GM23338 (cell line): ENCODE measurements at regions not wholly inside any gene's neighbourhood (a gene's known extent, or its start where the extent isn't known, plus 50 kb on each side); places are given as distances from the start of the nearest gene placed in this dataset.
A peak's percentile ranks its signal among the peaks of the same experiment; 100 is the strongest.

Experiments used
- ATAC-seq: fragments of 200-7000 bp; cut with Tn5 transposase; 3 replicates; pipeline ENCODE4 v1.9.1; 2020
- DNase-seq: peaks from one replicate; pipeline ENCODE4 v3.0.0-alpha.2; 2015; ENCODE audit warnings: low spot score
- H2AFZ ChIP-seq: fragments of 200-600 bp; sonication (generic); 2 replicates; pipeline ENCODE4 v1.8.0; 2016; ENCODE audit warnings: antibody characterized with exemption, mild to moderate bottlenecking, moderate library complexity
- H3F3A ChIP-seq: fragments of 200-600 bp; sonication (generic); replicated peaks from 2 replicates; pipeline ENCODE4 v1.8.0; 2017; ENCODE audit warnings: antibody characterized with exemption, mixed run types, low read depth
- H3K27ac ChIP-seq: fragments of 200-600 bp; sonication (generic); 2 replicates; pipeline ENCODE4 v1.6.1; 2016; ENCODE audit warnings: low read depth
- H3K27me3 ChIP-seq: fragments of 200-600 bp; sonication (generic); 2 replicates; pipeline ENCODE4 v1.8.0; 2016; ENCODE audit warnings: mild to moderate bottlenecking, mixed run types, moderate library complexity; ENCODE audit not compliant: insufficient read depth
- H3K36me3 ChIP-seq: fragments of 200-600 bp; sonication (generic); 2 replicates; pipeline ENCODE4 v1.8.0; 2016; ENCODE audit warnings: mild to moderate bottlenecking; ENCODE audit not compliant: insufficient read depth
- H3K4me1 ChIP-seq: fragments of 200-600 bp; sonication (generic); 2 replicates; pipeline ENCODE4 v1.8.0; 2016; ENCODE audit warnings: mild to moderate bottlenecking, moderate library complexity; ENCODE audit not compliant: insufficient read depth
- H3K4me2 ChIP-seq: fragments of 200-600 bp; sonication (generic); 2 replicates; pipeline ENCODE4 v1.7.1; 2017; ENCODE audit warnings: mixed run types
- H3K4me3 ChIP-seq: fragments of 200-600 bp; sonication (generic); 2 replicates; pipeline ENCODE4 v1.6.1; 2016; ENCODE audit warnings: mixed run types
- H3K79me2 ChIP-seq: fragments of 200-600 bp; sonication (generic); replicated peaks from 2 replicates; pipeline ENCODE4 v1.8.0; 2017; ENCODE audit warnings: mild to moderate bottlenecking; ENCODE audit not compliant: insufficient read depth
- H3K9me2 ChIP-seq: fragments of 200-600 bp; sonication (generic); 2 replicates; pipeline ENCODE4 v1.8.0; 2017; ENCODE audit not compliant: insufficient read depth
- H4K20me1 ChIP-seq: fragments of 200-600 bp; sonication (generic); replicated peaks from 2 replicates; pipeline ENCODE4 v1.8.0; 2017; ENCODE audit warnings: mild to moderate bottlenecking; ENCODE audit not compliant: insufficient read depth
- H3K27ac Mint-ChIP-seq: 2 replicates; pipeline ENCODE4 v1.8.0; 2020; ENCODE audit warnings: inconsistent platforms, mild to moderate bottlenecking, moderate library complexity, mixed read lengths
- H3K27me3 Mint-ChIP-seq: 3 replicates; pipeline ENCODE4 v1.8.0; 2022; ENCODE audit warnings: low read depth, mild to moderate bottlenecking, moderate library complexity, mixed read lengths, inconsistent platforms; ENCODE audit not compliant: insufficient read depth, poor library complexity
- H3K36me3 Mint-ChIP-seq: 3 replicates; pipeline ENCODE4 v1.8.0; 2021; ENCODE audit warnings: low read depth, mild to moderate bottlenecking, inconsistent platforms, moderate library complexity, mixed read lengths
- H3K4me1 Mint-ChIP-seq: 3 replicates; pipeline ENCODE4 v1.8.0; 2020; ENCODE audit warnings: mild to moderate bottlenecking, inconsistent platforms, mixed read lengths
- H3K4me3 Mint-ChIP-seq: 3 replicates; pipeline ENCODE4 v1.8.0; 2021; ENCODE audit warnings: moderate library complexity, mild to moderate bottlenecking, inconsistent platforms, mixed read lengths
- H3K9me3 Mint-ChIP-seq: 3 replicates; pipeline ENCODE4 v1.8.0; 2020; ENCODE audit warnings: moderate library complexity, mild to moderate bottlenecking, inconsistent platforms, mixed read lengths
- CREB1 ChIP-seq: fragments of 250-450 bp; sonication (Bioruptor Pico); IDR thresholded peaks from 2 replicates; pipeline ENCODE4 v1.5.0; 2020; ENCODE audit warnings: low read depth, mild to moderate bottlenecking, moderate library complexity
- EZH2 ChIP-seq: fragments of 200-600 bp; sonication (generic); IDR thresholded peaks from one replicate; pipeline ENCODE4 v1.8.0; 2017; ENCODE audit warnings: antibody characterized with exemption, mild to moderate bottlenecking, low read depth; ENCODE audit not compliant: unreplicated experiment
- EZH2phosphoT487 ChIP-seq: fragments of 200-600 bp; sonication (generic); IDR thresholded peaks from one replicate; pipeline ENCODE4 v1.8.1; 2018; ENCODE audit warnings: antibody characterized with exemption; ENCODE audit not compliant: unreplicated experiment
- JUNB ChIP-seq: IDR thresholded peaks from one replicate; pipeline ENCODE4 v1.6.1; 2016; ENCODE audit warnings: antibody characterized with exemption; ENCODE audit not compliant: unreplicated experiment
- NANOG ChIP-seq: IDR thresholded peaks from 2 replicates; pipeline ENCODE4 v1.6.1; 2016; ENCODE audit warnings: antibody characterized with exemption, borderline replicate concordance
- POLR2AphosphoS5 ChIP-seq: IDR thresholded peaks from 2 replicates; pipeline ENCODE4 v1.6.1; 2016; ENCODE audit warnings: antibody characterized with exemption, low read depth
- STAT1 ChIP-seq: IDR thresholded peaks from one replicate; pipeline ENCODE4 v1.6.1; 2016; ENCODE audit warnings: antibody characterized with exemption; ENCODE audit not compliant: unreplicated experiment
- ZNF114 ChIP-seq: fragments of 250-450 bp; sonication (Bioruptor Pico); IDR thresholded peaks from 2 replicates; pipeline ENCODE4 v1.5.0; 2020; ENCODE audit warnings: mild to moderate bottlenecking, moderate library complexity
- ZNF331 ChIP-seq: fragments of 250-450 bp; sonication (Bioruptor Pico); IDR thresholded peaks from 2 replicates; pipeline ENCODE4 v1.5.0; 2020; ENCODE audit warnings: low read depth, mild to moderate bottlenecking, moderate library complexity
- TF ChIP-seq, protein P1 (sequence below): fragments of 250-450 bp; sonication (Bioruptor Pico); IDR thresholded peaks from 2 replicates; pipeline ENCODE4 v1.5.0; 2020; ENCODE audit warnings: mild to moderate bottlenecking, moderate library complexity
- TF ChIP-seq, protein P2 (sequence below), 2 experiments: fragments of 200-600 bp in 1 of 2; sonication (generic) in 1 of 2; conservative IDR thresholded peaks; 2 replicates each; pipeline versions ENCODE4 v1.5.1 to v1.6.1; 2016 to 2017; ENCODE audit warnings: antibody characterized with exemption in 2 of 2, low read depth in 2 of 2, mild to moderate bottlenecking in 2 of 2, moderate library complexity in 1 of 2
- TF ChIP-seq, protein P3 (sequence below): IDR thresholded peaks from 2 replicates; pipeline ENCODE4 v1.6.1; 2016; ENCODE audit warnings: antibody characterized with exemption
- TF ChIP-seq, protein P4 (sequence below): IDR thresholded peaks from one replicate; pipeline ENCODE4 v1.6.1; 2018; ENCODE audit warnings: antibody characterized with exemption; ENCODE audit not compliant: unreplicated experiment

DNA sequence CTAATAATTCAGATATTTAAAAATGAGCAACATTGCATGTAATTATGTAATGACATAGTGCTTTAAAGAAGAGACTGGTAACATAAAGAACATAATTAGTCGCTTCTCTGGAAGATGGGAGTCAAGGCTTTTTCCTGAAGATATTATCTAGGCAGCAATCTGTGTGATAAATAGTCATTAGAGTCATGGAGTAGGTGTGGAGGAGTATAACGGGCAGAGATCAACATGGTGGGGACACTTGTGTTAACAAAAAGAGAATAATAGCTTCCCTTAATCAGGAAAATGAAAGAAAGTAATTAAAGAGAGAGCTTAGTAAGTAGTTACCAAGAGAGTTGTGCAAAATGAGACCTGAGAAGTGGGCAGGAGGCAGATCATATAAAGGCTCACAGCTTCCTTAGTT is 1417.1 kb upstream of the ATXN8OS start:
- TF ChIP-seq JUNB = no peak
- TF ChIP-seq POLR2AphosphoS5 = no peak
- TF ChIP-seq, protein P1, sequence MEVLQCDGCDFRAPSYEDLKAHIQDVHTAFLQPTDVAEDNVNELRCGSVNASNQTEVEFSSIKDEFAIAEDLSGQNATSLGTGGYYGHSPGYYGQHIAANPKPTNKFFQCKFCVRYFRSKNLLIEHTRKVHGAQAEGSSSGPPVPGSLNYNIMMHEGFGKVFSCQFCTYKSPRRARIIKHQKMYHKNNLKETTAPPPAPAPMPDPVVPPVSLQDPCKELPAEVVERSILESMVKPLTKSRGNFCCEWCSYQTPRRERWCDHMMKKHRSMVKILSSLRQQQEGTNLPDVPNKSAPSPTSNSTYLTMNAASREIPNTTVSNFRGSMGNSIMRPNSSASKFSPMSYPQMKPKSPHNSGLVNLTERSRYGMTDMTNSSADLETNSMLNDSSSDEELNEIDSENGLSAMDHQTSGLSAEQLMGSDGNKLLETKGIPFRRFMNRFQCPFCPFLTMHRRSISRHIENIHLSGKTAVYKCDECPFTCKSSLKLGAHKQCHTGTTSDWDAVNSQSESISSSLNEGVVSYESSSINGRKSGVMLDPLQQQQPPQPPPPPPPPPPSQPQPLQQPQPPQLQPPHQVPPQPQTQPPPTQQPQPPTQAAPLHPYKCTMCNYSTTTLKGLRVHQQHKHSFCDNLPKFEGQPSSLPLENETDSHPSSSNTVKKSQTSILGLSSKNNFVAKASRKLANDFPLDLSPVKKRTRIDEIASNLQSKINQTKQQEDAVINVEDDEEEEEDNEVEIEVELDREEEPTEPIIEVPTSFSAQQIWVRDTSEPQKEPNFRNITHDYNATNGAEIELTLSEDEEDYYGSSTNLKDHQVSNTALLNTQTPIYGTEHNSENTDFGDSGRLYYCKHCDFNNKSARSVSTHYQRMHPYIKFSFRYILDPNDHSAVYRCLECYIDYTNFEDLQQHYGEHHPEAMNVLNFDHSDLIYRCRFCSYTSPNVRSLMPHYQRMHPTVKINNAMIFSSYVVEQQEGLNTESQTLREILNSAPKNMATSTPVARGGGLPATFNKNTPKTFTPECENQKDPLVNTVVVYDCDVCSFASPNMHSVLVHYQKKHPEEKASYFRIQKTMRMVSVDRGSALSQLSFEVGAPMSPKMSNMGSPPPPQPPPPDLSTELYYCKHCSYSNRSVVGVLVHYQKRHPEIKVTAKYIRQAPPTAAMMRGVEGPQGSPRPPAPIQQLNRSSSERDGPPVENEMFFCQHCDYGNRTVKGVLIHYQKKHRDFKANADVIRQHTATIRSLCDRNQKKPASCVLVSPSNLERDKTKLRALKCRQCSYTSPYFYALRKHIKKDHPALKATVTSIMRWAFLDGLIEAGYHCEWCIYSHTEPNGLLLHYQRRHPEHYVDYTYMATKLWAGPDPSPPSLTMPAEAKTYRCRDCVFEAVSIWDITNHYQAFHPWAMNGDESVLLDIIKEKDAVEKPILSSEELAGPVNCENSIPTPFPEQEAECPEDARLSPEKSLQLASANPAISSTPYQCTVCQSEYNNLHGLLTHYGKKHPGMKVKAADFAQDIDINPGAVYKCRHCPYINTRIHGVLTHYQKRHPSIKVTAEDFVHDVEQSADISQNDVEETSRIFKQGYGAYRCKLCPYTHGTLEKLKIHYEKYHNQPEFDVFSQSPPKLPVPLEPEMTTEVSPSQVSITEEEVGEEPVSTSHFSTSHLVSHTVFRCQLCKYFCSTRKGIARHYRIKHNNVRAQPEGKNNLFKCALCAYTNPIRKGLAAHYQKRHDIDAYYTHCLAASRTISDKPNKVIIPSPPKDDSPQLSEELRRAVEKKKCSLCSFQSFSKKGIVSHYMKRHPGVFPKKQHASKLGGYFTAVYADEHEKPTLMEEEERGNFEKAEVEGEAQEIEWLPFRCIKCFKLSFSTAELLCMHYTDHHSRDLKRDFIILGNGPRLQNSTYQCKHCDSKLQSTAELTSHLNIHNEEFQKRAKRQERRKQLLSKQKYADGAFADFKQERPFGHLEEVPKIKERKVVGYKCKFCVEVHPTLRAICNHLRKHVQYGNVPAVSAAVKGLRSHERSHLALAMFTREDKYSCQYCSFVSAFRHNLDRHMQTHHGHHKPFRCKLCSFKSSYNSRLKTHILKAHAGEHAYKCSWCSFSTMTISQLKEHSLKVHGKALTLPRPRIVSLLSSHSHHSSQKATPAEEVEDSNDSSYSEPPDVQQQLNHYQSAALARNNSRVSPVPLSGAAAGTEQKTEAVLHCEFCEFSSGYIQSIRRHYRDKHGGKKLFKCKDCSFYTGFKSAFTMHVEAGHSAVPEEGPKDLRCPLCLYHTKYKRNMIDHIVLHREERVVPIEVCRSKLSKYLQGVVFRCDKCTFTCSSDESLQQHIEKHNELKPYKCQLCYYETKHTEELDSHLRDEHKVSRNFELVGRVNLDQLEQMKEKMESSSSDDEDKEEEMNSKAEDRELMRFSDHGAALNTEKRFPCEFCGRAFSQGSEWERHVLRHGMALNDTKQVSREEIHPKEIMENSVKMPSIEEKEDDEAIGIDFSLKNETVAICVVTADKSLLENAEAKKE (CRISPR knock-in tag) = no peak
- no peak for TF ChIP-seq ZNF331
- TF ChIP-seq, protein P2, sequence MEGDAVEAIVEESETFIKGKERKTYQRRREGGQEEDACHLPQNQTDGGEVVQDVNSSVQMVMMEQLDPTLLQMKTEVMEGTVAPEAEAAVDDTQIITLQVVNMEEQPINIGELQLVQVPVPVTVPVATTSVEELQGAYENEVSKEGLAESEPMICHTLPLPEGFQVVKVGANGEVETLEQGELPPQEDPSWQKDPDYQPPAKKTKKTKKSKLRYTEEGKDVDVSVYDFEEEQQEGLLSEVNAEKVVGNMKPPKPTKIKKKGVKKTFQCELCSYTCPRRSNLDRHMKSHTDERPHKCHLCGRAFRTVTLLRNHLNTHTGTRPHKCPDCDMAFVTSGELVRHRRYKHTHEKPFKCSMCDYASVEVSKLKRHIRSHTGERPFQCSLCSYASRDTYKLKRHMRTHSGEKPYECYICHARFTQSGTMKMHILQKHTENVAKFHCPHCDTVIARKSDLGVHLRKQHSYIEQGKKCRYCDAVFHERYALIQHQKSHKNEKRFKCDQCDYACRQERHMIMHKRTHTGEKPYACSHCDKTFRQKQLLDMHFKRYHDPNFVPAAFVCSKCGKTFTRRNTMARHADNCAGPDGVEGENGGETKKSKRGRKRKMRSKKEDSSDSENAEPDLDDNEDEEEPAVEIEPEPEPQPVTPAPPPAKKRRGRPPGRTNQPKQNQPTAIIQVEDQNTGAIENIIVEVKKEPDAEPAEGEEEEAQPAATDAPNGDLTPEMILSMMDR (conservative IDR thresholded peaks at IDR 0.05; ENCODE audit: low read depth in 2 of 2) = no peak
- TF ChIP-seq, protein P3, sequence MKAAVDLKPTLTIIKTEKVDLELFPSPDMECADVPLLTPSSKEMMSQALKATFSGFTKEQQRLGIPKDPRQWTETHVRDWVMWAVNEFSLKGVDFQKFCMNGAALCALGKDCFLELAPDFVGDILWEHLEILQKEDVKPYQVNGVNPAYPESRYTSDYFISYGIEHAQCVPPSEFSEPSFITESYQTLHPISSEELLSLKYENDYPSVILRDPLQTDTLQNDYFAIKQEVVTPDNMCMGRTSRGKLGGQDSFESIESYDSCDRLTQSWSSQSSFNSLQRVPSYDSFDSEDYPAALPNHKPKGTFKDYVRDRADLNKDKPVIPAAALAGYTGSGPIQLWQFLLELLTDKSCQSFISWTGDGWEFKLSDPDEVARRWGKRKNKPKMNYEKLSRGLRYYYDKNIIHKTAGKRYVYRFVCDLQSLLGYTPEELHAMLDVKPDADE = no peak
- no peak for TF ChIP-seq EZH2phosphoT487
- no peak for TF ChIP-seq ZNF114
- no peak for TF ChIP-seq EZH2
- no peak for TF ChIP-seq STAT1
- TF ChIP-seq, protein P4, sequence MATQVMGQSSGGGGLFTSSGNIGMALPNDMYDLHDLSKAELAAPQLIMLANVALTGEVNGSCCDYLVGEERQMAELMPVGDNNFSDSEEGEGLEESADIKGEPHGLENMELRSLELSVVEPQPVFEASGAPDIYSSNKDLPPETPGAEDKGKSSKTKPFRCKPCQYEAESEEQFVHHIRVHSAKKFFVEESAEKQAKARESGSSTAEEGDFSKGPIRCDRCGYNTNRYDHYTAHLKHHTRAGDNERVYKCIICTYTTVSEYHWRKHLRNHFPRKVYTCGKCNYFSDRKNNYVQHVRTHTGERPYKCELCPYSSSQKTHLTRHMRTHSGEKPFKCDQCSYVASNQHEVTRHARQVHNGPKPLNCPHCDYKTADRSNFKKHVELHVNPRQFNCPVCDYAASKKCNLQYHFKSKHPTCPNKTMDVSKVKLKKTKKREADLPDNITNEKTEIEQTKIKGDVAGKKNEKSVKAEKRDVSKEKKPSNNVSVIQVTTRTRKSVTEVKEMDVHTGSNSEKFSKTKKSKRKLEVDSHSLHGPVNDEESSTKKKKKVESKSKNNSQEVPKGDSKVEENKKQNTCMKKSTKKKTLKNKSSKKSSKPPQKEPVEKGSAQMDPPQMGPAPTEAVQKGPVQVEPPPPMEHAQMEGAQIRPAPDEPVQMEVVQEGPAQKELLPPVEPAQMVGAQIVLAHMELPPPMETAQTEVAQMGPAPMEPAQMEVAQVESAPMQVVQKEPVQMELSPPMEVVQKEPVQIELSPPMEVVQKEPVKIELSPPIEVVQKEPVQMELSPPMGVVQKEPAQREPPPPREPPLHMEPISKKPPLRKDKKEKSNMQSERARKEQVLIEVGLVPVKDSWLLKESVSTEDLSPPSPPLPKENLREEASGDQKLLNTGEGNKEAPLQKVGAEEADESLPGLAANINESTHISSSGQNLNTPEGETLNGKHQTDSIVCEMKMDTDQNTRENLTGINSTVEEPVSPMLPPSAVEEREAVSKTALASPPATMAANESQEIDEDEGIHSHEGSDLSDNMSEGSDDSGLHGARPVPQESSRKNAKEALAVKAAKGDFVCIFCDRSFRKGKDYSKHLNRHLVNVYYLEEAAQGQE = no peak
- no peak for TF ChIP-seq NANOG
- no peak for TF ChIP-seq CREB1 (CRISPR knock-in tag)
- H3K4me3 Mint-ChIP-seq = no peak overlapping the region
- no peaks in the 10 kb centered on the region for H3K27me3 ChIP-seq
- H3K9me2 ChIP-seq = no peaks in the 10 kb centered on the region
- H3K4me1 Mint-ChIP-seq = peaks cover 26% of the 10 kb centered on the region
- no peaks in the 10 kb centered on the region for H3K36me3 ChIP-seq
- H3K36me3 Mint-ChIP-seq = no peaks in the 10 kb centered on the region
- DNase-seq = no peak
- H3K27ac ChIP-seq = no peak overlapping the region
- peak overlapping the region; percentile 29 for H3K27ac Mint-ChIP-seq
- no peak for ATAC-seq
- H3K4me2 ChIP-seq = no peak overlapping the region
- no peaks in the 10 kb centered on the region for H3K79me2 ChIP-seq
- no peak overlapping the region for H3K4me3 ChIP-seq
- no peaks in the 10 kb centered on the region for H3K27me3 Mint-ChIP-seq
- no peaks in the 10 kb centered on the region for H4K20me1 ChIP-seq
- H3K9me3 Mint-ChIP-seq = no peaks in the 10 kb centered on the region
- peaks cover 11% of the 10 kb centered on the region for H3K4me1 ChIP-seq
- H2AFZ ChIP-seq = peak overlapping the region; percentile 63; the same call in 1 of the 2 replicates
- H3F3A ChIP-seq = no peaks in the 10 kb centered on the region
